Brain microvascular endothelial cell (primary cell): ENCODE measurements at regions not wholly inside any gene's neighbourhood (a gene's known extent, or its start where the extent isn't known, plus 50 kb on each side); places are given as distances from the start of the nearest gene placed in this dataset.

Experiments used
- DNase-seq: peaks from one replicate; pipeline ENCODE4 v3.0.0-alpha.2; 2020
- H3K27ac ChIP-seq: fragments of 250-450 bp; sonication (Bioruptor Pico); 2 replicates; pipeline ENCODE4 v1.5.1; 2020; ENCODE audit warnings: mild to moderate bottlenecking, moderate library complexity
- H3K27me3 ChIP-seq: fragments of 250-450 bp; sonication (Bioruptor Pico); replicated peaks from 2 replicates; pipeline ENCODE4 v1.5.1; 2020; ENCODE audit warnings: mild to moderate bottlenecking
- H3K36me3 ChIP-seq: fragments of 250-450 bp; sonication (Bioruptor Pico); replicated peaks from 2 replicates; pipeline ENCODE4 v1.5.1; 2020; ENCODE audit warnings: mild to moderate bottlenecking
- H3K4me3 ChIP-seq: 2 replicates; pipeline ENCODE4 v1.5.1; 2011; ENCODE audit warnings: low read depth, mild to moderate bottlenecking, control low read depth, low read length, moderate library complexity
- CTCF ChIP-seq: IDR thresholded peaks from 2 replicates; pipeline ENCODE4 v1.5.1; 2011; ENCODE audit warnings: low read depth, mild to moderate bottlenecking, moderate library complexity, low read length, control low read depth, inconsistent platforms; ENCODE audit errors: missing control alignments
- in situ Hi-C: cut with HindIII; loops from 2 replicates; pipeline ENCODE4 v1.10.0; 2017; ENCODE audit warnings: low sequenced_read_pairs, low pct_ligation_motif_present

GRCh38 chr10:120372917-120373316, 84.1 kb upstream of the PLPP4 start:
- TF ChIP-seq CTCF, result no peak
- no peak overlapping the region for H3K27ac ChIP-seq
- in situ Hi-C loops, result no loop called here
- DNase-seq, result no peak
- no peak overlapping the region for H3K4me3 ChIP-seq
- no peaks in the 10 kb centered on the region for H3K36me3 ChIP-seq
- no peaks in the 10 kb centered on the region for H3K27me3 ChIP-seq

GRCh38 chr10:120375666-120376065, 81.4 kb upstream of the PLPP4 start:
- Histone ChIP-seq H3K27me3 (no peaks in the 10 kb centered on the region), H3K4me3 (no peak overlapping the region), H3K27ac (no peak overlapping the region), H3K36me3 (no peaks in the 10 kb centered on the region)
- TF ChIP-seq CTCF, result no peak
- in situ Hi-C loops, result no loop called here
- DNase-seq, result no peak

- no peaks in the 10 kb centered on the region for H3K27me3 ChIP-seq
- no peak overlapping the region for H3K27ac ChIP-seq
- no peak for TF ChIP-seq CTCF
- in situ Hi-C loops, result no loop called here
- no peak for DNase-seq
- H3K4me3 ChIP-seq, result no peak overlapping the region
- no peaks in the 10 kb centered on the region for H3K36me3 ChIP-seq
Measured at GRCh38 chr10:120381931-120382330, 75.1 kb upstream of the PLPP4 start.

GRCh38 chr10:120382360-120382759, 74.7 kb upstream of the PLPP4 start:
- Histone ChIP-seq H3K27me3 (no peaks in the 10 kb centered on the region), H3K4me3 (no peak overlapping the region), H3K27ac (no peak overlapping the region), H3K36me3 (no peaks in the 10 kb centered on the region)
- no peak for DNase-seq
- in situ Hi-C loops, result no loop called here
- TF ChIP-seq CTCF, result no peak

- H3K27ac ChIP-seq, result no peak overlapping the region
Measured at GRCh38 chr10:120385992-120386391, 71.0 kb upstream of the PLPP4 start.

More at GRCh38 chr10:120385992-120386391, 71.0 kb upstream of the PLPP4 start:
- no peak for DNase-seq
- Histone ChIP-seq H3K4me3 (no peak overlapping the region), H3K27me3 (no peaks in the 10 kb centered on the region), H3K36me3 (no peaks in the 10 kb centered on the region)
- no peak for TF ChIP-seq CTCF
- in situ Hi-C loops, result no loop called here
